Tibial nerve (tissue), 4 donors: ENCODE measurements at regions not wholly inside any gene's neighbourhood (a gene's known extent, or its start where the extent isn't known, plus 50 kb on each side); places are given as distances from the start of the nearest gene placed in this dataset.

Experiments
- EP300 ChIP-seq, 2 donors: sonication (generic); formaldehyde crosslinking; IDR thresholded peaks; one replicate each; pipeline ENCODE4 v1.6.1; 2017; ENCODE audit warnings: antibody characterized with exemption in 2 of 2, mild to moderate bottlenecking in 1 of 2
- POLR2A ChIP-seq, 2 donors: fragments of 450-650 bp; IDR thresholded peaks; one replicate each; pipeline ENCODE4 v1.6.1; 2017; ENCODE audit warnings: antibody characterized with exemption in 2 of 2, mild to moderate bottlenecking in 2 of 2, moderate library complexity in 2 of 2
- TF ChIP-seq, protein P1 (sequence below), 5 experiments: fragments of 200-600 bp in 3 of 5; fragments of 450-650 bp in 2 of 5; sonication (generic) in 3 of 5; IDR thresholded peaks; one replicate each; pipeline ENCODE4 v1.5.1; 2016 to 2019; ENCODE audit warnings: antibody characterized with exemption in 5 of 5, mild to moderate bottlenecking in 3 of 5, moderate library complexity in 2 of 5

DNA sequence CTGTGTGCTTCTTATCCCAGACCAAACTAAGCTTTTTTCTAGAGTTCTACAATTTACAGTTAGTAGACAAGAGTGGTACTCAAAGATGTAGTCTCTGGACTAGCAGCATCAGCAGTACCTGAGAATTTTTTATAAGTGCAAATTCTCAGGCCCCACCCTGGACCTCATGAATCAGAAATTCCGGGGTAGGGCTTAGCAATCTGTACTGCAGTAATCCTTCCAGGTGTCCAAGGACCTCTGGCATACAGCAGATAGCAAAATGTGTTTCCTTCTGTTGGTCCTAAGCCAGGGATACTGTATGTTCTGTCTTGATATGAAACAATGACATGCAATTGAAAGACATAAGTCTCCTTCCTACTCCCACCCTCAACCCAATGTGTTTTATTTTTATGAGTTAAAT, 194.3 kb downstream of the MSX2 start:
- TF ChIP-seq, protein P1, sequence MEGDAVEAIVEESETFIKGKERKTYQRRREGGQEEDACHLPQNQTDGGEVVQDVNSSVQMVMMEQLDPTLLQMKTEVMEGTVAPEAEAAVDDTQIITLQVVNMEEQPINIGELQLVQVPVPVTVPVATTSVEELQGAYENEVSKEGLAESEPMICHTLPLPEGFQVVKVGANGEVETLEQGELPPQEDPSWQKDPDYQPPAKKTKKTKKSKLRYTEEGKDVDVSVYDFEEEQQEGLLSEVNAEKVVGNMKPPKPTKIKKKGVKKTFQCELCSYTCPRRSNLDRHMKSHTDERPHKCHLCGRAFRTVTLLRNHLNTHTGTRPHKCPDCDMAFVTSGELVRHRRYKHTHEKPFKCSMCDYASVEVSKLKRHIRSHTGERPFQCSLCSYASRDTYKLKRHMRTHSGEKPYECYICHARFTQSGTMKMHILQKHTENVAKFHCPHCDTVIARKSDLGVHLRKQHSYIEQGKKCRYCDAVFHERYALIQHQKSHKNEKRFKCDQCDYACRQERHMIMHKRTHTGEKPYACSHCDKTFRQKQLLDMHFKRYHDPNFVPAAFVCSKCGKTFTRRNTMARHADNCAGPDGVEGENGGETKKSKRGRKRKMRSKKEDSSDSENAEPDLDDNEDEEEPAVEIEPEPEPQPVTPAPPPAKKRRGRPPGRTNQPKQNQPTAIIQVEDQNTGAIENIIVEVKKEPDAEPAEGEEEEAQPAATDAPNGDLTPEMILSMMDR (IDR thresholded peaks at IDR 0.05): no peak
- no peak for TF ChIP-seq POLR2A (IDR thresholded peaks at IDR 0.05)
- TF ChIP-seq EP300 (IDR thresholded peaks at IDR 0.05): no peak
